Endothelial cell of umbilical vein (primary cell): ENCODE measurements at regions not wholly inside any gene's neighbourhood (a gene's known extent, or its start where the extent isn't known, plus 50 kb on each side); places are given as distances from the start of the nearest gene placed in this dataset.
"Not testable (repeated sequence)": the region's sequence is repeated elsewhere in the genome, so short reads cannot be mapped to it uniquely, and the experiment has no call there.

Experiments used
- EZH2 ChIP-seq: IDR thresholded peaks from 2 replicates; pipeline ENCODE4 v1.6.1; 2012; ENCODE audit warnings: borderline replicate concordance, low read depth, mild to moderate bottlenecking, moderate library complexity, low read length, inconsistent platforms; ENCODE audit not compliant: severe bottlenecking
- JUN ChIP-seq: IDR thresholded peaks from 2 replicates; pipeline ENCODE4 v1.6.1; 2011; ENCODE audit warnings: borderline replicate concordance, low read depth; ENCODE audit not compliant: insufficient read length, insufficient read depth
- MYC ChIP-seq: IDR thresholded peaks from one replicate; pipeline ENCODE4 v1.6.1; 2011; ENCODE audit warnings: mild to moderate bottlenecking, low read depth, low read length
- POLR2A ChIP-seq: IDR thresholded peaks from 2 replicates; pipeline ENCODE4 v1.6.1; 2012; ENCODE audit warnings: low read depth, mild to moderate bottlenecking, control low read depth, low read length
- POLR2AphosphoS5 ChIP-seq: IDR thresholded peaks from 2 replicates; pipeline ENCODE4 v1.6.1; 2012; ENCODE audit warnings: low read depth, mild to moderate bottlenecking, control low read depth, low read length, moderate library complexity; ENCODE audit not compliant: insufficient read depth
- TF ChIP-seq, protein P1 (sequence below), 2 donors: IDR thresholded peaks; 1 replicate in 1 of 2; 2 replicates in 1 of 2; pipeline ENCODE4 v1.5.1; 2011; ENCODE audit warnings: low read length in 2 of 2, mild to moderate bottlenecking in 2 of 2, moderate library complexity in 2 of 2, control low read depth in 1 of 2, inconsistent platforms in 1 of 2, low read depth in 1 of 2; ENCODE audit not compliant: insufficient read depth in 1 of 2; ENCODE audit errors: extremely low read depth in 1 of 2
- TF ChIP-seq, protein P2 (sequence below): IDR thresholded peaks from 2 replicates; pipeline ENCODE4 v1.6.1; 2011; ENCODE audit not compliant: insufficient read depth, insufficient read length

DNA sequence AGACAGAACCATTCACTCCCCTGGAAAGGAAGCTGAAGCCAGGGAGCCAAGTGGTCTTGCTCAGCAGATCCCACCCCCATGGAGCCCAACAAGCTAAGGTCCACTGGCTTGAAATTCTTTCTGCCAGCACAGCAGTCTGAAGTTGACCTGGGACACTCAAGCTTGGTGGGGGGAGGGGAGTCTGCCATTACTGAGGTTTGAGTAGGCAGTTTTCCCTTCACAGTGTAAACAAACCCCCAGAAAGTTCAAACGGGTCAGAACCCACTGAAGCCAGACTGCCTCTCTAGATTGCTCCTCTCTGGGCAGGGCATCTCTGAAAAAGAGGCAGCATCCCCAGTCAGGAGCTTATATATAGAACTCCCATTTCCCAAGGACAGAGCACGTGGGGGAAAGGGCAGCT is 72.8 kb upstream of the NECTIN3 start:
- TF ChIP-seq, protein P1, sequence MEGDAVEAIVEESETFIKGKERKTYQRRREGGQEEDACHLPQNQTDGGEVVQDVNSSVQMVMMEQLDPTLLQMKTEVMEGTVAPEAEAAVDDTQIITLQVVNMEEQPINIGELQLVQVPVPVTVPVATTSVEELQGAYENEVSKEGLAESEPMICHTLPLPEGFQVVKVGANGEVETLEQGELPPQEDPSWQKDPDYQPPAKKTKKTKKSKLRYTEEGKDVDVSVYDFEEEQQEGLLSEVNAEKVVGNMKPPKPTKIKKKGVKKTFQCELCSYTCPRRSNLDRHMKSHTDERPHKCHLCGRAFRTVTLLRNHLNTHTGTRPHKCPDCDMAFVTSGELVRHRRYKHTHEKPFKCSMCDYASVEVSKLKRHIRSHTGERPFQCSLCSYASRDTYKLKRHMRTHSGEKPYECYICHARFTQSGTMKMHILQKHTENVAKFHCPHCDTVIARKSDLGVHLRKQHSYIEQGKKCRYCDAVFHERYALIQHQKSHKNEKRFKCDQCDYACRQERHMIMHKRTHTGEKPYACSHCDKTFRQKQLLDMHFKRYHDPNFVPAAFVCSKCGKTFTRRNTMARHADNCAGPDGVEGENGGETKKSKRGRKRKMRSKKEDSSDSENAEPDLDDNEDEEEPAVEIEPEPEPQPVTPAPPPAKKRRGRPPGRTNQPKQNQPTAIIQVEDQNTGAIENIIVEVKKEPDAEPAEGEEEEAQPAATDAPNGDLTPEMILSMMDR (IDR thresholded peaks at IDR 0.05; ENCODE audit: extremely low read depth in 1 of 2, insufficient read depth in 1 of 2, low read depth in 1 of 2, low read length in 2 of 2) = not testable (repeated sequence)
- TF ChIP-seq, protein P2, sequence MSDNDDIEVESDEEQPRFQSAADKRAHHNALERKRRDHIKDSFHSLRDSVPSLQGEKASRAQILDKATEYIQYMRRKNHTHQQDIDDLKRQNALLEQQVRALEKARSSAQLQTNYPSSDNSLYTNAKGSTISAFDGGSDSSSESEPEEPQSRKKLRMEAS = not testable (repeated sequence)
- not testable (repeated sequence) for TF ChIP-seq MYC, POLR2A, EZH2, POLR2AphosphoS5, JUN
